Fibroblast of lung (primary cell): ENCODE measurements at regions not wholly inside any gene's neighbourhood (a gene's known extent, or its start where the extent isn't known, plus 50 kb on each side); places are given as distances from the start of the nearest gene placed in this dataset.

Experiments used
- CTCF ChIP-seq, 2 donors: IDR thresholded peaks in 1 of 2; conservative IDR thresholded peaks in 1 of 2; 1 replicate in 1 of 2; 2 replicates in 1 of 2; pipeline ENCODE4 v1.5.1; 2011 to 2012; ENCODE audit warnings: low read length in 2 of 2, control low read depth in 1 of 2, inconsistent platforms in 1 of 2, low read depth in 1 of 2, mild to moderate bottlenecking in 1 of 2
- EZH2 ChIP-seq: IDR thresholded peaks from 2 replicates; pipeline ENCODE4 v1.5.1; 2012; ENCODE audit warnings: low read length, control low read depth, mild to moderate bottlenecking; ENCODE audit errors: missing control alignments

GRCh38 chr6:131490441-131490840, 82.6 kb upstream of the ARG1 start:
- no peak for TF ChIP-seq CTCF (conservative IDR thresholded peaks at IDR 0.05 in 1 of 2, IDR thresholded peaks at IDR 0.05 in 1 of 2; ENCODE audit: low read depth in 1 of 2, low read length in 2 of 2)
- TF ChIP-seq EZH2, result no peak
